ENCODE measurements at regions not wholly inside any gene's neighbourhood (a gene's known extent, or its start where the extent isn't known, plus 50 kb on each side); places are given as distances from the start of the nearest gene placed in this dataset.

DNA sequence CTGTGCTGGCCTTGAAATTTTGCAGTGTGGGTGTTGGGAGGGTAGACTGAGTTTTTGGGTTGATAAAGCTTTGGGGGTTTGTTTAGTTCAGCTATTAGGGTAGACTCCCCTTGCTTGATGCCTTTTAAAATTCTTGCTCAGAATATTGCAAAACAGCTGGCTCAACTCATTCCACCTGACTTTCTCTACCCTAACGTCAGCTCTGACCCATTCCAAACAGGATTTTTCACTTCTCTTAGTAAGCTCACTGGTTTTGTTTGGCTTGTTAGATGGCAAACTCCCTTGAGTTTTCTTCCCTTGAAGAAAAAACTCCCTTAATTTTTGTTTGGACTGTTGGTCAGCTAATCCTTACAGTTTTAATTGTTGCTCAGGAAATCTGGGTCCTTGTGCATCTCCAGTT lies 195.1 kb upstream of the DTNA start:
- TF ChIP-seq, protein P1, sequence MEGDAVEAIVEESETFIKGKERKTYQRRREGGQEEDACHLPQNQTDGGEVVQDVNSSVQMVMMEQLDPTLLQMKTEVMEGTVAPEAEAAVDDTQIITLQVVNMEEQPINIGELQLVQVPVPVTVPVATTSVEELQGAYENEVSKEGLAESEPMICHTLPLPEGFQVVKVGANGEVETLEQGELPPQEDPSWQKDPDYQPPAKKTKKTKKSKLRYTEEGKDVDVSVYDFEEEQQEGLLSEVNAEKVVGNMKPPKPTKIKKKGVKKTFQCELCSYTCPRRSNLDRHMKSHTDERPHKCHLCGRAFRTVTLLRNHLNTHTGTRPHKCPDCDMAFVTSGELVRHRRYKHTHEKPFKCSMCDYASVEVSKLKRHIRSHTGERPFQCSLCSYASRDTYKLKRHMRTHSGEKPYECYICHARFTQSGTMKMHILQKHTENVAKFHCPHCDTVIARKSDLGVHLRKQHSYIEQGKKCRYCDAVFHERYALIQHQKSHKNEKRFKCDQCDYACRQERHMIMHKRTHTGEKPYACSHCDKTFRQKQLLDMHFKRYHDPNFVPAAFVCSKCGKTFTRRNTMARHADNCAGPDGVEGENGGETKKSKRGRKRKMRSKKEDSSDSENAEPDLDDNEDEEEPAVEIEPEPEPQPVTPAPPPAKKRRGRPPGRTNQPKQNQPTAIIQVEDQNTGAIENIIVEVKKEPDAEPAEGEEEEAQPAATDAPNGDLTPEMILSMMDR (conservative IDR thresholded peaks at IDR 0.05; ENCODE audit: low read depth, low read length), result no peak
- TF ChIP-seq CEBPB (IDR thresholded peaks at IDR 0.05; ENCODE audit: low read depth, low read length), result no peak
- no peak for TF ChIP-seq RAD21 (IDR thresholded peaks at IDR 0.05; ENCODE audit: low read length)
- TF ChIP-seq CHD1 (IDR thresholded peaks at IDR 0.05; ENCODE audit: low read depth, low read length), result no peak
- no peak for TF ChIP-seq POLR2A (IDR thresholded peaks at IDR 0.05; ENCODE audit: low read depth, low read length)
